ENCODE measurements at regions not wholly inside any gene's neighbourhood (a gene's known extent, or its start where the extent isn't known, plus 50 kb on each side); places are given as distances from the start of the nearest gene placed in this dataset.
"Not testable (repeated sequence)": the region's sequence is repeated elsewhere in the genome, so short reads cannot be mapped to it uniquely, and the experiment has no call there.

GRCh38 chr10:46097576-46098317 lies 51.7 kb upstream of the MSMB start:
- H2AFZ ChIP-seq (ENCODE audit: low read length): no peak overlapping the region
- H3K27me3 ChIP-seq (ENCODE audit: low read length): no peaks in the 10 kb centered on the region
- no peaks in the 10 kb centered on the region for H3K36me3 ChIP-seq (ENCODE audit: low read depth, low read length)
- H3F3A ChIP-seq (ENCODE audit: low read length, unreplicated experiment): no peaks in the 10 kb centered on the region
- no peak overlapping the region for H3K4me3 ChIP-seq (ENCODE audit: low read length)
- ATAC-seq (no peak), DNase-seq (no peak)
- intact Hi-C loops (cut with micrococcal nuclease): no loop called here
- no peaks in the 10 kb centered on the region for H3K4me1 ChIP-seq (ENCODE audit: insufficient read depth, low read length)
- H4K20me1 ChIP-seq (ENCODE audit: low read length): no peaks in the 10 kb centered on the region
- H3K27ac ChIP-seq (ENCODE audit: low read length): no peak overlapping the region
- no peak overlapping the region for H3K9ac ChIP-seq (ENCODE audit: low read length)
- H3K9me3 ChIP-seq (ENCODE audit: low read length): no peaks in the 10 kb centered on the region
- no peaks in the 10 kb centered on the region for H3K79me2 ChIP-seq (ENCODE audit: low read length)
- ChIA-PET POLR2A (ENCODE audit: unreplicated experiment) (no interaction called here), CTCF (no interaction called here)
- H3K4me2 ChIP-seq (ENCODE audit: low read length): no peak overlapping the region
- H3K9me2 ChIP-seq (replicated peaks; ENCODE audit: low read length): no peaks in the 10 kb centered on the region
- BruUV-seq (replicated peaks): no TSS peak
- TF ChIP-seq EZH2phosphoT487 (IDR thresholded peaks at IDR 0.05; ENCODE audit: borderline replicate concordance, low read length) (no peak), EZH2 (IDR thresholded peaks at IDR 0.05; ENCODE audit: low read length, unreplicated experiment) (no peak), CTCF (conservative IDR thresholded peaks at IDR 0.05; ENCODE audit: low read depth, low read length) (no peak)

DNA sequence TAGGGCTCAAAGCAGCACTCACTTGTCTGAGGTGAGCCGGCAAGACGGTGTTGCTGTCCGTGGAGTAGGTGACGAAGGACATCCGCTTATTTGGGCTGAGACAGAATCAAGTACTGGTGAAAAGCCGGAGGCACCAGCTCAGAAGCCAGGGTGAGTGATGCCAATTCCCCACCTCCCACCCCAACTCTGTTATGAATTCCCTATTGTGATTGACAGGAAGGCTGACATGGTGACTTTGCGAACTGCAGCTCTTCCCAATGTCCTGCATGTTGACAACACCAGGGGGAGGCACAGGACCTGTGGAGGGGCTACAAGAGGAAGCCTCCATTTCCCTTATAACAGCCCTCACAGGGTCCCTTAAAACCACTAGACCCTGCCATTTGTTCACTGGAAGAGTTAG lies 52.3 kb upstream of the MSMB start:
- H3K4me1 ChIP-seq (ENCODE audit: insufficient read depth, low read length): no peaks in the 10 kb centered on the region
- BruUV-seq (replicated peaks): no TSS peak
- CTCF ChIA-PET: no interaction called here
- no peaks in the 10 kb centered on the region for H3K27me3 ChIP-seq (ENCODE audit: low read length)
- H3F3A ChIP-seq (ENCODE audit: low read length, unreplicated experiment): no peaks in the 10 kb centered on the region
- POLR2A ChIA-PET (ENCODE audit: unreplicated experiment): no interaction called here
- H3K9ac ChIP-seq (ENCODE audit: low read length): no peak overlapping the region
- DNase-seq: no peak
- H3K36me3 ChIP-seq (ENCODE audit: low read depth, low read length): no peaks in the 10 kb centered on the region
- no peaks in the 10 kb centered on the region for H3K9me2 ChIP-seq (replicated peaks; ENCODE audit: low read length)
- H3K4me2 ChIP-seq (ENCODE audit: low read length): no peak overlapping the region
- H4K20me1 ChIP-seq (ENCODE audit: low read length): no peaks in the 10 kb centered on the region
- H3K27ac ChIP-seq (ENCODE audit: low read length): no peak overlapping the region
- no peaks in the 10 kb centered on the region for H3K9me3 ChIP-seq (ENCODE audit: low read length)
- H3K4me3 ChIP-seq (ENCODE audit: low read length): no peak overlapping the region
- no peak for ATAC-seq
- TF ChIP-seq EZH2 (IDR thresholded peaks at IDR 0.05; ENCODE audit: low read length, unreplicated experiment) (no peak), CTCF (conservative IDR thresholded peaks at IDR 0.05; ENCODE audit: low read depth, low read length) (no peak), EZH2phosphoT487 (IDR thresholded peaks at IDR 0.05; ENCODE audit: borderline replicate concordance, low read length) (no peak)
- no peaks in the 10 kb centered on the region for H3K79me2 ChIP-seq (ENCODE audit: low read length)
- no peak overlapping the region for H2AFZ ChIP-seq (ENCODE audit: low read length)
- intact Hi-C loops (cut with micrococcal nuclease): no loop called here

- CTCF ChIA-PET; H3K4me1 ChIP-seq (ENCODE audit: insufficient read depth, low read length); intact Hi-C loops (cut with micrococcal nuclease); DNase-seq; H3F3A ChIP-seq (ENCODE audit: low read length, unreplicated experiment); H3K27ac ChIP-seq (ENCODE audit: low read length); BruUV-seq (replicated peaks); H3K4me3 ChIP-seq (ENCODE audit: low read length); H3K4me2 ChIP-seq (ENCODE audit: low read length); ATAC-seq; H3K9me2 ChIP-seq (replicated peaks; ENCODE audit: low read length); H3K9me3 ChIP-seq (ENCODE audit: low read length); POLR2A ChIA-PET (ENCODE audit: unreplicated experiment); H3K79me2 ChIP-seq (ENCODE audit: low read length); H3K36me3 ChIP-seq (ENCODE audit: low read depth, low read length); H3K27me3 ChIP-seq (ENCODE audit: low read length); H3K9ac ChIP-seq (ENCODE audit: low read length); H4K20me1 ChIP-seq (ENCODE audit: low read length); H2AFZ ChIP-seq (ENCODE audit: low read length): not testable (repeated sequence)
Observed at GRCh38 chr10:46098925-46099324, 52.9 kb upstream of the MSMB start.

Data from PC-3 (cell line).